ENCODE measurements at regions not wholly inside any gene's neighbourhood (a gene's known extent, or its start where the extent isn't known, plus 50 kb on each side); places are given as distances from the start of the nearest gene placed in this dataset.

DNA sequence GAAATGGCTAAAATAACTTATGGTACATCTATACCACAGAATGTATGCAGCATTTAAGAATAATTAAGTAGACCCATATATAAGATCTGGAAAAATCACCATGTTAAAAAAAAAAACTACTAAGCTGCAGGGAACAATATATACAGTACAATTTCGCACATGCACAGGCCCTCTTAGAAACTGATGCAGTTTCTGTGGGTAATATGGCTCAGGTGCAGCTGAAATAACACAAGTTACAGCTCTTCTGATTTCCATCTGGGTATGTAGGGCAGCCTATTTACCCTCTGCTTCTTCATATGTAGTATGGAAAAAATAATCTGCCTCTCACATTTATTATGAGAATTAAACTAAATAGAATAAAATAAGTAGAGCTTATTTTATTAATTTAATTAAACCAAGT lies 82.9 kb downstream of the YIPF5 start:
- H3K4me1 ChIP-seq (ENCODE audit: insufficient read depth, low read length) = no peaks in the 10 kb centered on the region; the same call in 1 of the 2 replicates
- H4K20me1 ChIP-seq (ENCODE audit: low read length) = no peaks in the 10 kb centered on the region
- H3F3A ChIP-seq (ENCODE audit: low read length, unreplicated experiment) = no peaks in the 10 kb centered on the region
- H3K9me2 ChIP-seq (replicated peaks; ENCODE audit: low read length) = no peaks in the 10 kb centered on the region
- intact Hi-C loops (cut with micrococcal nuclease) = no loop called here
- TF ChIP-seq, protein P1, sequence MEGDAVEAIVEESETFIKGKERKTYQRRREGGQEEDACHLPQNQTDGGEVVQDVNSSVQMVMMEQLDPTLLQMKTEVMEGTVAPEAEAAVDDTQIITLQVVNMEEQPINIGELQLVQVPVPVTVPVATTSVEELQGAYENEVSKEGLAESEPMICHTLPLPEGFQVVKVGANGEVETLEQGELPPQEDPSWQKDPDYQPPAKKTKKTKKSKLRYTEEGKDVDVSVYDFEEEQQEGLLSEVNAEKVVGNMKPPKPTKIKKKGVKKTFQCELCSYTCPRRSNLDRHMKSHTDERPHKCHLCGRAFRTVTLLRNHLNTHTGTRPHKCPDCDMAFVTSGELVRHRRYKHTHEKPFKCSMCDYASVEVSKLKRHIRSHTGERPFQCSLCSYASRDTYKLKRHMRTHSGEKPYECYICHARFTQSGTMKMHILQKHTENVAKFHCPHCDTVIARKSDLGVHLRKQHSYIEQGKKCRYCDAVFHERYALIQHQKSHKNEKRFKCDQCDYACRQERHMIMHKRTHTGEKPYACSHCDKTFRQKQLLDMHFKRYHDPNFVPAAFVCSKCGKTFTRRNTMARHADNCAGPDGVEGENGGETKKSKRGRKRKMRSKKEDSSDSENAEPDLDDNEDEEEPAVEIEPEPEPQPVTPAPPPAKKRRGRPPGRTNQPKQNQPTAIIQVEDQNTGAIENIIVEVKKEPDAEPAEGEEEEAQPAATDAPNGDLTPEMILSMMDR (conservative IDR thresholded peaks at IDR 0.05; ENCODE audit: low read depth, low read length) = no peak
- TF ChIP-seq EZH2phosphoT487 (IDR thresholded peaks at IDR 0.05; ENCODE audit: borderline replicate concordance, low read length) (no peak), EZH2 (IDR thresholded peaks at IDR 0.05; ENCODE audit: low read length, unreplicated experiment) (no peak)
- no peak overlapping the region for H3K4me3 ChIP-seq (ENCODE audit: low read length)
- DNase-seq (no peak), ATAC-seq (no peak)
- no peak overlapping the region for H3K27ac ChIP-seq (ENCODE audit: low read length)
- no peaks in the 10 kb centered on the region for H3K27me3 ChIP-seq (ENCODE audit: low read length)
- H3K9ac ChIP-seq (ENCODE audit: low read length) = no peak overlapping the region
- no peaks in the 10 kb centered on the region for H3K9me3 ChIP-seq (ENCODE audit: low read length)
- no peaks in the 10 kb centered on the region for H3K79me2 ChIP-seq (ENCODE audit: low read length)
- CTCF ChIA-PET = no interaction called here
- no TSS peak for BruUV-seq (replicated peaks)
- no peak overlapping the region for H3K4me2 ChIP-seq (ENCODE audit: low read length)
- no peaks in the 10 kb centered on the region for H3K36me3 ChIP-seq (ENCODE audit: low read depth, low read length)
- no peak overlapping the region for H2AFZ ChIP-seq (ENCODE audit: low read length)
- POLR2A ChIA-PET (ENCODE audit: unreplicated experiment) = interaction anchor here (0.5 kb wide), 1 partner anchor 76 kb away, joined by 3 read pairs; no protein-coding TSS in a partner anchor

DNA sequence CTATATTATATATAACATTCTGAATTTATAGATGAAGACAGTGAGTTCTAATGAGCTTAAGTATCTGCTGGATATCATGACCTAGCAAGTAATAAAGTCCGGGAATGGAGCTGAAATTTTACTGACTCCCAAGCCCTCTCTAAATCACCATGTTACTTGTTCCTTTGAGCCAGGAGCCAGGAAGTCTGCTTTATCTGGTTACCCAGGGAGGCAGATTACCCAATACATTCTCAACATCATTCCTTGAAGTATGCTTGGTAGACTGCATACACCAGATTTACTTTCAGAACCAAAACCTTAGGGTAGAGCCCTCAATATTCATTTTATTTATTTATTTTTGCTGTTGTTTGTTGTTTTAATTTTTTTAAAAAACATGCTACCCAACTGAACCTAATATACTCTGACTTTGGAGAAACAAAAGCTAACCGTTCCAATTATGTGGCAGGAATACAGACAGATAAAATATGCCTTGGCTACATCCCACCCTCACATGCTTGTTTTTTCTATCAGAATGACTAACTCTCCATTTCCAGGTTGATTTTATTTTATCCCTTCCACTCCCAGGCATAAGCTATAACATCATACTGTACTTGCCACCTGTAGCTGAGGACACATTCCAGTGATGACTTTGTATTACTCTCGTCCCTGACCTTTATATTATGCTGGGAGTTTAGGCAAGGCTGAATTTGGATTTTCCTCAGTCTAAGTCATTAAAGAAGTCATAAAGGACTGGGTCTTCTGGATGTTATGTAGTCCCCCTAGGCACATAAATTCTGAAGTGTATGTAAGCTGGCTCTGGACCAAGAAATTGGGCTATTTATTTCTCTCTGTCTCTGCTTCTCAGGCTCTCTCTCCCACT lies 82.0 kb downstream of the YIPF5 start:
- no peak for TF ChIP-seq EZH2phosphoT487 (IDR thresholded peaks at IDR 0.05; ENCODE audit: borderline replicate concordance, low read length)
- TF ChIP-seq, protein P1 (conservative IDR thresholded peaks at IDR 0.05; ENCODE audit: low read depth, low read length) = no peak
- TF ChIP-seq EZH2 (IDR thresholded peaks at IDR 0.05; ENCODE audit: low read length, unreplicated experiment) = no peak
- no peak for DNase-seq

More for the DNA sequence above, 82.0 kb downstream of the YIPF5 start:
- Histone ChIP-seq H4K20me1 (ENCODE audit: low read length) (no peaks in the 10 kb centered on the region), H3K9me3 (ENCODE audit: low read length) (no peaks in the 10 kb centered on the region), H3K36me3 (ENCODE audit: low read depth, low read length) (no peaks in the 10 kb centered on the region), H3K4me1 (ENCODE audit: insufficient read depth, low read length) (no peaks in the 10 kb centered on the region; the same call in 1 of the 2 replicates), H3K9me2 (replicated peaks; ENCODE audit: low read length) (no peaks in the 10 kb centered on the region), H3K9ac (ENCODE audit: low read length) (no peak overlapping the region), H3K79me2 (ENCODE audit: low read length) (no peaks in the 10 kb centered on the region), H3F3A (ENCODE audit: low read length, unreplicated experiment) (no peaks in the 10 kb centered on the region), H2AFZ (ENCODE audit: low read length) (no peak overlapping the region), H3K27me3 (ENCODE audit: low read length) (no peaks in the 10 kb centered on the region), H3K4me3 (ENCODE audit: low read length) (no peak overlapping the region), H3K4me2 (ENCODE audit: low read length) (no peak overlapping the region), H3K27ac (ENCODE audit: low read length) (no peak overlapping the region)
- CTCF ChIA-PET = no interaction called here
- POLR2A ChIA-PET (ENCODE audit: unreplicated experiment) = interaction anchor here (0.5 kb wide), 1 partner anchor 75 kb away, joined by 3 read pairs; no protein-coding TSS in a partner anchor
- intact Hi-C loops (cut with micrococcal nuclease) = no loop called here
- BruUV-seq (replicated peaks) = no TSS peak
- ATAC-seq = no peak

All from PC-3 (cell line).